ENCODE measurements at regions not wholly inside any gene's neighbourhood (a gene's known extent, or its start where the extent isn't known, plus 50 kb on each side); places are given as distances from the start of the nearest gene placed in this dataset.

DNA sequence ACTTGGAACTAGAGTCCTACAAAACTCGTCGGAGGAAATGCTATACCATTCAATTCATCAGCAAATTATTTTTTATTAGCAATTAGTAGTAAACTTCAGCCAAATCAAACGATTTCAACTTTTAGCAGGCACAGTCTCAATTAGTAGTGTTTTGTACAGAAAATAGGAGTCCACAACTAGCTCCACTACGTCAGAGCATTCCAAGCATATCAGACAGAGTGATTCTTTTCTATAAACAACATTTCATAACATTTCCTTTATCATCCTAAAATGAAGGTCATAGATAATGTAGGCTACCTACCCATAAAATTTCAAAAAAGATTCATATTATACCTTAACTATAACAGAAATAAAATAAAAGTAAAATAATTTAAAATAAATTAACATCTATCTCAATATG lies 169.9 kb downstream of the KIF18A start:
- no peak for TF ChIP-seq CTCF (IDR thresholded peaks at IDR 0.05)
- no peak for TF ChIP-seq POLR2A (IDR thresholded peaks at IDR 0.05)

All from Peyer's patch (tissue), 4 donors.